HEK293T (cell line): ENCODE measurements at regions not wholly inside any gene's neighbourhood (a gene's known extent, or its start where the extent isn't known, plus 50 kb on each side); places are given as distances from the start of the nearest gene placed in this dataset.

Source experiments
- ARNT ChIP-seq: fragments of 450-650 bp; IDR thresholded peaks from 2 replicates; pipeline ENCODE4 v1.6.1; 2017; ENCODE audit warnings: mild to moderate bottlenecking
- FOXA1 ChIP-seq: fragments of 450-650 bp; IDR thresholded peaks from 2 replicates; pipeline ENCODE4 v1.6.1; 2016; ENCODE audit warnings: mild to moderate bottlenecking

GRCh38 chr5:123771715-123772114 is 259.7 kb downstream of the CSNK1G3 start:
- TF ChIP-seq ARNT (no peak), FOXA1 (no peak)
